ENCODE measurements at regions not wholly inside any gene's neighbourhood (a gene's known extent, or its start where the extent isn't known, plus 50 kb on each side); places are given as distances from the start of the nearest gene placed in this dataset.

DNA sequence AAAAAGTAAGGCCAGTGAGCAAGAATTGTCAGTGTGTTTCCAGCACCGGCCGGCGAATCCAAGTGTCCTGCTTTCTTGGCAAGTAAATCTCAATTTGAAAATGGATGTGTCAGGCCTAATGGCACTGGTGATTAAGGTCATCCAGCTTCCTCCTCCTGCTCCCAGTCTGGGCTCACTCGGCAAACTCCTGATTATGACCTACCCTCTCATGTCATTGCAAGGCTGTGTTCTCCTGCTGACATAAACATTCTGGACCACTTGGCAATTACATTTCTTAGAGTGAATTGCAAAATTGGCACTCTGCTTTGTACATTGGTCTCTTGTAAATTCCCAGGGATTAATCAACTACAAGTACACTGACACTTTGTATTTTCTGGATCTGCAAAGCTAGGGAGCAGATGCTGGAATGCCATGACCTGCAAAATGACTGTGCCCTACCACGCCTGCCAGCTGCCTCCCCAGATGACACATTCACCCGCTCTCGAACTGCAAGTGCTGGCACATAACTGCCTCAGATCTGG is 473.8 kb downstream of the KIF20B start:
- Mint-ChIP-seq H3K4me1 (ENCODE audit: low read depth) (no peaks in the 10 kb centered on the region), H3K9me3 (ENCODE audit: low read depth) (no peaks in the 10 kb centered on the region), H3K4me3 (no peak overlapping the region), H3K36me3 (no peaks in the 10 kb centered on the region), H3K27ac (no peak overlapping the region), H3K27me3 (no peaks in the 10 kb centered on the region)

- Mint-ChIP-seq H3K4me3 (no peak overlapping the region), H3K27me3 (no peaks in the 10 kb centered on the region), H3K36me3 (no peaks in the 10 kb centered on the region), H3K27ac (no peak overlapping the region), H3K9me3 (ENCODE audit: low read depth) (no peaks in the 10 kb centered on the region), H3K4me1 (ENCODE audit: low read depth) (no peaks in the 10 kb centered on the region)
Measured at GRCh38 chr10:90179696-90180407, 478.5 kb downstream of the KIF20B start.

DNA sequence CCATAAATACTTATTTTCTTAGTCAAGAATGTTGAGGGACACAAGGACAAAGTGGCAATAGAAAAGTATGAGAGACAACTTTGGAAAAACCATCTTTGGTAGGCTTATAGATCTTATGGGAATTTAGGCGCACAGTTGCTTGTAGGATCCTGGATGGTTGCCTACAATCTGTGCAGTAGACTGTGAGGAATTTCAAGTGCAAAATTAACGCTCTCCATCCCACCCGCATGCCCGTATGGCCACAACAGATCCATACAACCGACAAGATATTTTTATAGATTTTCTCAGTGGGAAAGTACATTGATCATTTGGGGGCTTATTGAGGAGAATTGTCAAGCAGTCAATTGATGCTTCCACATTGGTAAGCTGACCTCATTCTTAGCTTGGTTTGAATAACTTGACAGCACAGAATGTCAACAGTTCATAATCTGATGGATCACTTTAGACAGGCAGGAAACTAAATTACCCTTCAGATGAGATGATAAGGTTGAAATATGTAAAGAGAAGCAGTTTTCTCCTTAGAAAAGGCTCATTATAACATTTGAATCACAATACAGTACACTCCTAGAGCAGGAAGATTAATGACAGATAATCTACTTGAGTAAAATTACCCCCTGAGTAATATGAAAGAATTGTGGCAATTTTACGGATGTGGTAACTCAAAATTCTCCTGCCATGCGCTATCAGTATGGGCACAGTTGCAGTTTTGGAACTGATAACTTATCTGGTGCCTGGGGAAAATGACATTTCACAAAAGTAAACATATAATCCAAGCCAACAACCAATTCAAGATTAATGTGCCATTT is 479.7 kb downstream of the KIF20B start:
- H3K27ac Mint-ChIP-seq: no peak overlapping the region
- H3K9me3 Mint-ChIP-seq (ENCODE audit: low read depth): no peaks in the 10 kb centered on the region
- no peaks in the 10 kb centered on the region for H3K27me3 Mint-ChIP-seq
- H3K4me3 Mint-ChIP-seq: no peak overlapping the region
- H3K4me1 Mint-ChIP-seq (ENCODE audit: low read depth): no peaks in the 10 kb centered on the region
- no peaks in the 10 kb centered on the region for H3K36me3 Mint-ChIP-seq

DNA sequence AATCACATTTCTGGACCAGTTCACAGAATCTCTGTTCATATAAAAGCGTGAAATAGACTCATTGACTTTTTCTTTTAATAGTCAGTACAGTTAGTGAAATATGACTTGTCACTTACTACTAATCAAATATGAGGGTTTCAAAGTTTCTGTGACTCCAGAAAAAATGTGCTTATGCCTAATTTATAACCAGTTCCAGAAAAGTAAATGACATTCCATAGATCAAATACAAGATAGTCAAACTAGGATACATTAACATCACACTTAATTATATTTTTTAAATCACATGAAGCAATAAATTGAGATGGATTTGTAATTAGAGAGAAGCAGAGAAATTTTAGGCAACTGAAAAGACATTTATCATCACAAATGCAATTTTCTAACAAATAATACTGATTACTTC is 491.4 kb downstream of the KIF20B start:
- H3K27ac Mint-ChIP-seq: no peak overlapping the region
- no peaks in the 10 kb centered on the region for H3K9me3 Mint-ChIP-seq (ENCODE audit: low read depth)
- H3K27me3 Mint-ChIP-seq: no peaks in the 10 kb centered on the region
- H3K4me1 Mint-ChIP-seq (ENCODE audit: low read depth): no peaks in the 10 kb centered on the region
- no peak overlapping the region for H3K4me3 Mint-ChIP-seq
- no peaks in the 10 kb centered on the region for H3K36me3 Mint-ChIP-seq

DNA sequence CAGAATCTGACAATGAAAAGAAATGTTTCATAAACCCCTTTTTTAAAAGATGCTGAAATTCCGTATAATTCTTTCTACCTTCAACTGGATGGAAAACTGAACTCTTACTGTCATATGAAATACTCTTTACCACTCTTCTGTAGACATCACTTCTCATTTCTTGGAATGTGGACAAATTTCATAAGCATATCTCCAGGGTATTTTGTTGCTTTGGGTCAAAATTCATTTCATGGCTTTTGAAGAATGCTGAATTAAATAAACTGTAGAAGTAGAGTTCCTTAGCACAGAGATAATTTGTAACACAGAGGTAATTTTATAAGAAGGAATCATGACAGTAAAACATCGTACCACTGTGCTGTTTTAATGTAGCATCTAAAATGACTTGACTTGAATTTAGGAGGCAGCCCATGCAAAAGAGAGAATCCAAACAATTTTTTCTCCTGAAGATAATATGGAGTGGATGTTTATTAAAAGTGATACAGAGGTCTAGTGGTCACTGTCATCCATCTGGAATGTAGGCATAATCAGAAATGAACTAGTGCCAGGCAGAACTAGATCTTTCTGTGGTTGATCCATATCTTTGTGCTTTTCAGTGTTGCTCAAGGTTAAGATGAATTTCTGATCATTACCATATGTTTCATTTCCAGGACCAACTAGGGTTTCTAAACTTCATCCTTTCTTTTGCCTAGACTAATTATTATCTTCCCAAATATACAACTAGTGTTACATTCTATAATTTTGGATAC is 492.0 kb downstream of the KIF20B start:
- no peaks in the 10 kb centered on the region for H3K9me3 Mint-ChIP-seq (ENCODE audit: low read depth)
- no peak overlapping the region for H3K27ac Mint-ChIP-seq
- no peaks in the 10 kb centered on the region for H3K36me3 Mint-ChIP-seq
- no peaks in the 10 kb centered on the region for H3K4me1 Mint-ChIP-seq (ENCODE audit: low read depth)
- H3K4me3 Mint-ChIP-seq: no peak overlapping the region
- no peaks in the 10 kb centered on the region for H3K27me3 Mint-ChIP-seq

DNA sequence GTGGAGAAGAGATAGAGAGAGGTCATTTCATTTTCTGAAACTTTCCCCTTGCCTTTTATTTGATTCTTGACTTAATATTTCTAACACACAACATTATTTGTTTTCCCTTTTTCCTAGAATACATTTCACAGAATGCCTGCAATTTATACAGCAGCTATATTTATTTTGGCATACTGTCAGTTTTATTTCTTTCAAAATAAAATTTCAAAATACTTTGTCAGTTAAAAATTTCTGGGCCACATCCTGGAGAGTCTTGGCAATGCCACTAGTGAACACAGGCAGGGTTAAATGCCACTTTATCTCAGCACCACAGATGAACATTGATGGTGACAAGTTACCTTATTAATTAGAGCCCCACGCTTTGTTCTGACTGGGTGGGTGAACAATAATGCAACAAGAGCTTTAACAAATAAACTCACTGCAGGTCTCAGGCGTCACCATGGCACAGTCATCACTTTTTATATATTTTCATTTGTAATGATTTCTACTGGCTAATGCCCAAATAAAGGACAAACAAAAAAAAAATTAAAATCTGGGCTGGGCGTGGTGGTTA is 494.0 kb downstream of the KIF20B start:
- H3K9me3 Mint-ChIP-seq (ENCODE audit: low read depth): no peaks in the 10 kb centered on the region
- H3K36me3 Mint-ChIP-seq: no peaks in the 10 kb centered on the region
- no peaks in the 10 kb centered on the region for H3K4me1 Mint-ChIP-seq (ENCODE audit: low read depth)
- H3K27ac Mint-ChIP-seq: no peak overlapping the region
- no peaks in the 10 kb centered on the region for H3K27me3 Mint-ChIP-seq
- H3K4me3 Mint-ChIP-seq: no peak overlapping the region

GRCh38 chr10:90197766-90198165 is 496.4 kb downstream of the KIF20B start:
- Mint-ChIP-seq H3K9me3 (ENCODE audit: low read depth) (no peaks in the 10 kb centered on the region), H3K36me3 (no peaks in the 10 kb centered on the region), H3K27ac (no peak overlapping the region), H3K27me3 (no peaks in the 10 kb centered on the region), H3K4me1 (ENCODE audit: low read depth) (no peaks in the 10 kb centered on the region), H3K4me3 (no peak overlapping the region)

DNA sequence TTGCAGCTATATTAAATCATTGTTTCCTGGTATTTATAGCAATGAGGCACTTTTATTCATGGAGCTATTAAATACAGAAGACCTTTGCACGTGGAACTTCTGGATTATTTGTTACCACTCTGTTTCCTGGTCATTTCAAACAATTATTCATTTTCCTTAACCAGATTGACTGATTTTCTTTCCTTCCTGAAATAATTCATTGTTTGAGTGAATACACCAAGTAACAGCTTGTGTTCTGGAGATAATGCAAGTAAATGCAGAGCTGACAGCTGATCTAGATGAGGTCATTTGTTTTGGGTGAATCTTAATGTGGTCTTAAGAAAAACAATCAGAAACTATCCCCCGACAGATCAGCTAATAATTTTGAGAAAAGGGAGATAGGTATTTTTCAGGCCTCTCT is 497.7 kb downstream of the KIF20B start:
- H3K9me3 Mint-ChIP-seq (ENCODE audit: low read depth): no peaks in the 10 kb centered on the region
- no peaks in the 10 kb centered on the region for H3K27me3 Mint-ChIP-seq
- no peaks in the 10 kb centered on the region for H3K36me3 Mint-ChIP-seq
- H3K4me1 Mint-ChIP-seq (ENCODE audit: low read depth): no peaks in the 10 kb centered on the region
- no peak overlapping the region for H3K4me3 Mint-ChIP-seq
- H3K27ac Mint-ChIP-seq: no peak overlapping the region

GRCh38 chr10:90199513-90199912 is 498.1 kb downstream of the KIF20B start:
- H3K27ac Mint-ChIP-seq: no peak overlapping the region

GRCh38 chr10:90204131-90204955 is 503.0 kb downstream of the KIF20B start:
- no peaks in the 10 kb centered on the region for H3K9me3 Mint-ChIP-seq (ENCODE audit: low read depth)
- no peaks in the 10 kb centered on the region for H3K4me1 Mint-ChIP-seq (ENCODE audit: low read depth)
- H3K27me3 Mint-ChIP-seq: no peaks in the 10 kb centered on the region
- no peaks in the 10 kb centered on the region for H3K36me3 Mint-ChIP-seq
- H3K27ac Mint-ChIP-seq: no peak overlapping the region
- H3K4me3 Mint-ChIP-seq: no peak overlapping the region

More at GRCh38 chr10:90199513-90199912, 498.1 kb downstream of the KIF20B start:
- H3K9me3 Mint-ChIP-seq (ENCODE audit: low read depth): no peaks in the 10 kb centered on the region
- no peaks in the 10 kb centered on the region for H3K27me3 Mint-ChIP-seq
- no peaks in the 10 kb centered on the region for H3K4me1 Mint-ChIP-seq (ENCODE audit: low read depth)
- H3K4me3 Mint-ChIP-seq: no peak overlapping the region
- no peaks in the 10 kb centered on the region for H3K36me3 Mint-ChIP-seq

GRCh38 chr10:90204956-90205314 is 503.5 kb downstream of the KIF20B start:
- no peaks in the 10 kb centered on the region for H3K4me1 Mint-ChIP-seq (ENCODE audit: low read depth)
- H3K4me3 Mint-ChIP-seq: no peak overlapping the region
- H3K36me3 Mint-ChIP-seq: no peaks in the 10 kb centered on the region
- no peaks in the 10 kb centered on the region for H3K9me3 Mint-ChIP-seq (ENCODE audit: low read depth)
- H3K27ac Mint-ChIP-seq: no peak overlapping the region
- H3K27me3 Mint-ChIP-seq: no peaks in the 10 kb centered on the region

- Mint-ChIP-seq H3K27me3 (no peaks in the 10 kb centered on the region), H3K4me3 (no peak overlapping the region), H3K27ac (no peak overlapping the region), H3K36me3 (no peaks in the 10 kb centered on the region), H3K4me1 (ENCODE audit: low read depth) (no peaks in the 10 kb centered on the region), H3K9me3 (ENCODE audit: low read depth) (no peaks in the 10 kb centered on the region)
Measured at GRCh38 chr10:90205340-90205739, 503.9 kb downstream of the KIF20B start.

DNA sequence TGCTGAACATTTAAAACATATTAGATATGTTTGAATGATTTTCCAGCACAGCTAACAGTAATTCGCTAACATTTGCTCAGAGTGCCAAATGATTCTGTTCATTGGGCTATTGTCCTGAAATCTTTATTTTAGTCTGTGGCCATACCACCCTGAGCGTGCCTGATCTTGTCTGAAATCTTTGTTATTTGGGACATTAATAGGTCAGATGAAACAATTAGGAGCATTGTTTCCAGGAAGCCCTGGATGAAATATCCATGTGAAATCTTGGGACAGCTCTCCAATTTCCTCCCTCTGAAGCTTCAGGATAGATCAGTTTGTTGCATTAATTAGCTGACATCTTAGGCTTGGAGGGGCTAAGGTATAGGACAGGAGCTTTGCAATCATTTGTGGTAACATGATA is 512.0 kb downstream of the KIF20B start:
- H3K4me3 Mint-ChIP-seq: no peak overlapping the region
- no peaks in the 10 kb centered on the region for H3K27me3 Mint-ChIP-seq
- H3K9me3 Mint-ChIP-seq (ENCODE audit: low read depth): peaks cover 5% of the 10 kb centered on the region
- no peaks in the 10 kb centered on the region for H3K36me3 Mint-ChIP-seq
- no peaks in the 10 kb centered on the region for H3K4me1 Mint-ChIP-seq (ENCODE audit: low read depth)
- no peak overlapping the region for H3K27ac Mint-ChIP-seq

- Mint-ChIP-seq H3K9me3 (ENCODE audit: low read depth) (peaks cover 5% of the 10 kb centered on the region), H3K4me1 (ENCODE audit: low read depth) (no peaks in the 10 kb centered on the region), H3K36me3 (no peaks in the 10 kb centered on the region), H3K27me3 (no peaks in the 10 kb centered on the region), H3K4me3 (no peak overlapping the region), H3K27ac (no peak overlapping the region)
Measured at GRCh38 chr10:90218846-90219245, 517.5 kb downstream of the KIF20B start.

Data from activated naive CD8-positive, alpha-beta T cell (primary cell).